K562 (cell line): ENCODE measurements at regions not wholly inside any gene's neighbourhood (a gene's known extent, or its start where the extent isn't known, plus 50 kb on each side); places are given as distances from the start of the nearest gene placed in this dataset.

ENCODE experiments used
- ATAC-seq: fragments of 200-7000 bp; cut with Tn5 transposase; 3 replicates; pipeline ENCODE4 v1.9.1; 2020; ENCODE audit warnings: moderate library complexity
- BruUV-seq: library from RNA; stranded (reverse); fragments of 400-500 nt; replicated peaks from 2 replicates; lab custom pipeline; 2021; lab: Mats Ljungman, UMichigan
- CTCF ChIA-PET: fragments of 300-600 bp; formaldehyde crosslinking; extraction: SDS; loops from one replicate; lab custom pipeline; 2021; ENCODE audit warnings: low intra/inter-chr PET ratio; lab: Yijun Ruan, JAX
- POLR2A ChIA-PET: fragments of 300-600, 350-650 bp; sonication (Branson Sonifier 250); formaldehyde crosslinking; extraction: SDS; loops from one replicate; lab custom pipeline; 2021; ENCODE audit warnings: antibody characterized with exemption, inconsistent platforms; lab: Yijun Ruan, JAX
- DNase-seq, 4 experiments: peaks; one replicate each; pipeline versions ENCODE4 v3.0.0 to v3.0.0-alpha.2; 2011 to 2018; ENCODE audit warnings: low spot score in 3 of 4, mixed read lengths in 3 of 4; ENCODE audit errors: extremely low read depth in 1 of 4
- FAIRE-seq: peaks from 2 replicates; lab custom pipeline; 2011; peaks lifted over from hg19 to GRCh38; lab: Jason Lieb, UNC
- H2AFZ ChIP-seq: 2 replicates; pipeline ENCODE4 v1.6.0; 2011; ENCODE audit warnings: low read depth, low read length, control low read depth, inconsistent platforms
- H3K27ac ChIP-seq: fragments of 200-600 bp; 3 replicates; pipeline ENCODE4 v1.8.0; 2011; ENCODE audit warnings: low read depth, mild to moderate bottlenecking, control low read depth, inconsistent platforms, low read length, moderate library complexity, mixed read lengths; ENCODE audit errors: extremely low read depth
- H3K27me3 ChIP-seq, 2 experiments: fragments of 300-600 bp in 1 of 2; 2 replicates in 1 of 2; 3 replicates in 1 of 2; pipeline versions ENCODE4 v1.6.0 to v1.8.0; 2011; ENCODE audit warnings: inconsistent platforms in 2 of 2, low read length in 2 of 2, mild to moderate bottlenecking in 1 of 2, mixed read lengths in 1 of 2, moderate library complexity in 1 of 2; ENCODE audit not compliant: control insufficient read depth in 2 of 2, insufficient read depth in 2 of 2
- H3K36me3 ChIP-seq: fragments of 300-600 bp; 3 replicates; pipeline ENCODE4 v1.8.0; 2011; ENCODE audit warnings: mild to moderate bottlenecking, low read length, inconsistent platforms; ENCODE audit not compliant: control insufficient read depth, insufficient read depth
- H3K4me1 ChIP-seq, 2 experiments: fragments of 200-600 bp in 1 of 2; replicated peaks in 1 of 2; 2 replicates in 1 of 2; 3 replicates in 1 of 2; pipeline versions ENCODE4 v1.5.1 to v1.8.0; 2011; ENCODE audit warnings: inconsistent platforms in 2 of 2, low read length in 2 of 2, mild to moderate bottlenecking in 1 of 2, mixed read lengths in 1 of 2, moderate library complexity in 1 of 2; ENCODE audit not compliant: control insufficient read depth in 2 of 2, insufficient read depth in 2 of 2
- H3K4me2 ChIP-seq: 2 replicates; pipeline ENCODE4 v1.6.1; 2011; ENCODE audit warnings: low read length, control low read depth, inconsistent platforms, mixed read lengths; ENCODE audit not compliant: insufficient read depth
- H3K4me3 ChIP-seq: fragments of 200-600 bp; sonication (generic), shearing (Covaris generic); 2 replicates; pipeline ENCODE4 v1.5.1; 2016; ENCODE audit warnings: control low read depth, inconsistent platforms
- H3K79me2 ChIP-seq: fragments of 200-600 bp; 3 replicates; pipeline ENCODE4 v1.8.0; 2011; ENCODE audit warnings: low read length, inconsistent platforms; ENCODE audit not compliant: control insufficient read depth, insufficient read depth
- H3K9ac ChIP-seq, 2 experiments: 2 replicates each; pipeline versions ENCODE4 v1.6.0 to v1.6.1; 2011; ENCODE audit warnings: low read depth in 2 of 2, low read length in 2 of 2, control low read depth in 1 of 2, inconsistent platforms in 1 of 2, mild to moderate bottlenecking in 1 of 2, mixed read lengths in 1 of 2; ENCODE audit not compliant: insufficient read depth in 1 of 2
- H3K9me1 ChIP-seq: one replicate; pipeline ENCODE4 v1.6.0; 2011; ENCODE audit warnings: inconsistent platforms, mild to moderate bottlenecking, low read length, moderate library complexity; ENCODE audit not compliant: control insufficient read depth, insufficient read depth
- H3K9me3 ChIP-seq: replicated peaks from 2 replicates; pipeline ENCODE4 v1.5.1; 2011; ENCODE audit warnings: low read depth, low read length, inconsistent platforms; ENCODE audit not compliant: control insufficient read depth, insufficient read depth
- H4K20me1 ChIP-seq: replicated peaks from 2 replicates; pipeline ENCODE4 v1.6.1; 2011; ENCODE audit warnings: low read length, inconsistent platforms, mixed read lengths; ENCODE audit not compliant: control insufficient read depth, insufficient read depth
- BHLHE40 ChIP-seq: IDR thresholded peaks from 2 replicates; pipeline ENCODE4 v1.6.1; 2011; ENCODE audit warnings: low read length, improper control_type of control experiment
- CEBPB ChIP-seq: fragments of 450-650 bp; IDR thresholded peaks from 2 replicates; pipeline ENCODE4 v1.6.1; 2016; ENCODE audit warnings: missing genetic modification characterization, missing compliant biosample characterization
- MTA3 ChIP-seq: fragments of 450-650 bp; formaldehyde crosslinking; IDR thresholded peaks from 2 replicates; pipeline ENCODE4 v1.6.1; 2017; ENCODE audit warnings: mild to moderate bottlenecking, borderline replicate concordance
- NONO ChIP-seq, 2 experiments: fragments of 200-400 bp in 1 of 2; fragments of 450-650 bp in 1 of 2; formaldehyde crosslinking in 1 of 2; IDR thresholded peaks; 2 replicates each; pipeline ENCODE4 v1.6.1; 2017; ENCODE audit warnings: low read depth in 2 of 2, mild to moderate bottlenecking in 2 of 2, moderate library complexity in 2 of 2, low read length in 1 of 2
- PRPF4 ChIP-seq: fragments of 200-400 bp; formaldehyde crosslinking; IDR thresholded peaks from one replicate; pipeline ENCODE4 v1.6.1; 2017; ENCODE audit warnings: low read length, low read depth, mild to moderate bottlenecking; ENCODE audit not compliant: insufficient read depth, poor library complexity, severe bottlenecking
- RBM25 ChIP-seq: fragments of 200-400 bp; formaldehyde crosslinking; IDR thresholded peaks from 2 replicates; pipeline ENCODE4 v1.6.1; 2018; ENCODE audit warnings: low read length, low read depth, moderate library complexity; ENCODE audit not compliant: severe bottlenecking
- TAF7 ChIP-seq: fragments of 450-650 bp; IDR thresholded peaks from 2 replicates; pipeline ENCODE4 v1.6.1; 2016; ENCODE audit warnings: missing genetic modification characterization, missing compliant biosample characterization
- ZKSCAN1 ChIP-seq: fragments of 150-350 bp; IDR thresholded peaks from 2 replicates; pipeline ENCODE4 v1.6.1; 2016; ENCODE audit warnings: low read depth, low read length
- ZNF134 ChIP-seq: fragments of 250-450 bp; sonication (Bioruptor Pico); conservative IDR thresholded peaks from 2 replicates; pipeline ENCODE4 v1.4.0; 2020
- WGBS: fragments of 100-300 bp; shearing (Covaris generic); methylation state at CpG from one replicate; pipeline ENCODE4 v1.1.6; 2016; ENCODE audit warnings: low coverage, mixed read lengths; ENCODE audit not compliant: insufficient coverage; ENCODE audit errors: missing lambda C conversion rate; 5-methylcytosine and 5-hydroxymethylcytosine counted together
- in situ Hi-C: fragments of 300-500 bp; cut with MboI; formaldehyde crosslinking; loops from 4 replicates; pipeline ENCODE4 v1.15.0; 2018; ENCODE audit warnings: inconsistent platforms, mixed read lengths
- intact Hi-C: fragments of 100-400 bp; cut with micrococcal nuclease; formaldehyde crosslinking; loops from 2 replicates; pipeline ENCODE4 v1.14.2; 2022
- TF ChIP-seq, protein P1 (sequence below): fragments of 250-450 bp; sonication (Bioruptor Pico); IDR thresholded peaks from 2 replicates; pipeline ENCODE4 v1.8.0; 2022; ENCODE audit warnings: moderate library complexity, mild to moderate bottlenecking, inconsistent platforms
- TF ChIP-seq, protein P2 (sequence below): sonication (generic); formaldehyde crosslinking; IDR thresholded peaks from 2 replicates; pipeline ENCODE4 v1.8.1; 2023; ENCODE audit warnings: missing genetic modification reagents, mild to moderate bottlenecking, borderline replicate concordance

DNA sequence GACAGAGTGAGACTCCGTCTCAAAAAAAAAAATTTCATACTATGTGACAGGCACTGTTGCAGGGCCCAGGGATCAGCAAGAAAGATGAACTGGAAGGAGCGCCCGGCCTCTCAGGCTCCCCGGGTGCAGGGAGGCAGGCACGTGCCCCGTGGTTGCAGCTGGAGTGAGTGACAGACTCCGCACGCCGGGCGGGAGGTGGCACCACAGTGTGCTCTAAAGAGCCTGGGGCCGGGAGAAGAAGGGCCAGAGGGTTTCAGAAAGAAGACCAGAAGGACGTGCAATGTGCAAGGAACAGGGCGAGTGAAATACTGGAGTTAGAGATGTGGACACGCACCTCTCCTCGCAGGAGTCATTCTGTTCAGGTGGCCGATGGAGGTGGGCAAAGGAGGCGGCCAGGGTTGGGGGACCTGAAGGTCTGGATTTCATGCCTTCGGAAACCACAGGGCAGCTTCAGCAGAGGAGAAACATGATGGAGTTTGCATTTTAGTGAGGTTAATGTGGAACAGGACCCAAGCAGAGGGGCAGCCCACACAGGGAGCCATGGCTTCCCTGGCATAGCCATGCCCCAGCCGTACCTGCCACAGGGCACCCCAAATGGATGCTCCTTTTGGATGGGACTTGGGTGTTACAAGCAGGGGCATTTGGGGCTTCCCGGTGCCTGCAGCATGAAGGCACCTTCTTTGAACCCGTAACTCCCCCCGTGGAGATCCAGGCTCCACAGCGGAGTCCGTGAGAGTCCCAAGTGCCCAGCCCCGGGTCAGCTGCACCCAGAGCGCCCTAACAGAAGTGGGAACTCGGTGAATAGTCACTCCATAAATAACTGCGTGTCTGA is 226.2 kb downstream of the ERMARD start:
- ATAC-seq (no peak), DNase-seq (no peak), FAIRE-seq (no peak)
- Histone ChIP-seq H2AFZ (no peak overlapping the region), H3K4me2 (no peak overlapping the region), H3K4me1 (no peaks in the 10 kb centered on the region), H3K79me2 (no peaks in the 10 kb centered on the region), H3K27me3 (peaks cover 21 to 71% of the 10 kb centered on the region in 2 experiments), H3K9ac (no peak overlapping the region)
- intact Hi-C loops, result no loop called here
- WGBS, result 1% methylated on average over 27 of the region's 28 CpGs
- TF ChIP-seq RBM25 (no peak), MTA3 (no peak), ZKSCAN1 (no peak), ZNF134 (CRISPR knock-in tag) (no peak), BHLHE40 (peak; percentile 41; the same call in 1 of the 2 replicates), CEBPB (tag) (peak; percentile 38; the same call in 1 of the 2 replicates), PRPF4 (no peak), TAF7 (tag) (no peak), NONO (IDR thresholded peaks at IDR 0.05; ENCODE audit: low read depth in 2 of 2, low read length in 1 of 2) (no peak)
- TF ChIP-seq, protein P1, sequence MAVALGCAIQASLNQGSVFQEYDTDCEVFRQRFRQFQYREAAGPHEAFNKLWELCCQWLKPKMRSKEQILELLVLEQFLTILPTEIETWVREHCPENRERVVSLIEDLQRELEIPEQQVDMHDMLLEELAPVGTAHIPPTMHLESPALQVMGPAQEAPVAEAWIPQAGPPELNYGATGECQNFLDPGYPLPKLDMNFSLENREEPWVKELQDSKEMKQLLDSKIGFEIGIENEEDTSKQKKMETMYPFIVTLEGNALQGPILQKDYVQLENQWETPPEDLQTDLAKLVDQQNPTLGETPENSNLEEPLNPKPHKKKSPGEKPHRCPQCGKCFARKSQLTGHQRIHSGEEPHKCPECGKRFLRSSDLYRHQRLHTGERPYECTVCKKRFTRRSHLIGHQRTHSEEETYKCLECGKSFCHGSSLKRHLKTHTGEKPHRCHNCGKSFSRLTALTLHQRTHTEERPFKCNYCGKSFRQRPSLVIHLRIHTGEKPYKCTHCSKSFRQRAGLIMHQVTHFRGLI (CRISPR knock-in tag), result no peak
- TF ChIP-seq, protein P2, sequence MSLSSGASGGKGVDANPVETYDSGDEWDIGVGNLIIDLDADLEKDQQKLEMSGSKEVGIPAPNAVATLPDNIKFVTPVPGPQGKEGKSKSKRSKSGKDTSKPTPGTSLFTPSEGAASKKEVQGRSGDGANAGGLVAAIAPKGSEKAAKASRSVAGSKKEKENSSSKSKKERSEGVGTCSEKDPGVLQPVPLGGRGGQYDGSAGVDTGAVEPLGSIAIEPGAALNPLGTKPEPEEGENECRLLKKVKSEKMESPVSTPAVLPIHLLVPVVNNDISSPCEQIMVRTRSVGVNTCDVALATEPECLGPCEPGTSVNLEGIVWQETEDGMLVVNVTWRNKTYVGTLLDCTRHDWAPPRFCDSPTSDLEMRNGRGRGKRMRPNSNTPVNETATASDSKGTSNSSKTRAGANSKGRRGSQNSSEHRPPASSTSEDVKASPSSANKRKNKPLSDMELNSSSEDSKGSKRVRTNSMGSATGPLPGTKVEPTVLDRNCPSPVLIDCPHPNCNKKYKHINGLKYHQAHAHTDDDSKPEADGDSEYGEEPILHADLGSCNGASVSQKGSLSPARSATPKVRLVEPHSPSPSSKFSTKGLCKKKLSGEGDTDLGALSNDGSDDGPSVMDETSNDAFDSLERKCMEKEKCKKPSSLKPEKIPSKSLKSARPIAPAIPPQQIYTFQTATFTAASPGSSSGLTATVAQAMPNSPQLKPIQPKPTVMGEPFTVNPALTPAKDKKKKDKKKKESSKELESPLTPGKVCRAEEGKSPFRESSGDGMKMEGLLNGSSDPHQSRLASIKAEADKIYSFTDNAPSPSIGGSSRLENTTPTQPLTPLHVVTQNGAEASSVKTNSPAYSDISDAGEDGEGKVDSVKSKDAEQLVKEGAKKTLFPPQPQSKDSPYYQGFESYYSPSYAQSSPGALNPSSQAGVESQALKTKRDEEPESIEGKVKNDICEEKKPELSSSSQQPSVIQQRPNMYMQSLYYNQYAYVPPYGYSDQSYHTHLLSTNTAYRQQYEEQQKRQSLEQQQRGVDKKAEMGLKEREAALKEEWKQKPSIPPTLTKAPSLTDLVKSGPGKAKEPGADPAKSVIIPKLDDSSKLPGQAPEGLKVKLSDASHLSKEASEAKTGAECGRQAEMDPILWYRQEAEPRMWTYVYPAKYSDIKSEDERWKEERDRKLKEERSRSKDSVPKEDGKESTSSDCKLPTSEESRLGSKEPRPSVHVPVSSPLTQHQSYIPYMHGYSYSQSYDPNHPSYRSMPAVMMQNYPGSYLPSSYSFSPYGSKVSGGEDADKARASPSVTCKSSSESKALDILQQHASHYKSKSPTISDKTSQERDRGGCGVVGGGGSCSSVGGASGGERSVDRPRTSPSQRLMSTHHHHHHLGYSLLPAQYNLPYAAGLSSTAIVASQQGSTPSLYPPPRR, result no peak
- TF ChIP-seq, all 486 proteins: peak for 2
- Histone ChIP-seq H3K9me3 (no peaks in the 10 kb centered on the region), H3K27ac (no peak overlapping the region), H3K4me3 (no peak overlapping the region), H3K36me3 (no peaks in the 10 kb centered on the region), H3K9me1 (no peaks in the 10 kb centered on the region), H4K20me1 (peaks cover 12% of the 10 kb centered on the region; the same call in 1 of the 2 replicates)
- in situ Hi-C loops, result no loop called here
- BruUV-seq, result no TSS peak
- ChIA-PET POLR2A (interaction anchor here (0.6 kb wide), 3 partner anchors 11 to 1035 kb away, joined by 3 to 4 read pairs (median 4); no protein-coding TSS in a partner anchor), CTCF (no interaction called here)
